ENCODE measurements at regions not wholly inside any gene's neighbourhood (a gene's known extent, or its start where the extent isn't known, plus 50 kb on each side); places are given as distances from the start of the nearest gene placed in this dataset.

GRCh38 chr2:150146879-150147278 lies 340.6 kb downstream of the RND3 start:
- Histone ChIP-seq H3K27ac (ENCODE audit: low read depth, low read length, poor library complexity, severe bottlenecking) (no peak overlapping the region), H3K79me2 (ENCODE audit: insufficient read depth, low read length) (no peaks in the 10 kb centered on the region), H4K20me1 (ENCODE audit: insufficient read depth, low read length) (no peaks in the 10 kb centered on the region), H3F3A (ENCODE audit: insufficient read depth, low read length) (no peaks in the 10 kb centered on the region), H3K4me3 (ENCODE audit: low read depth, low read length, poor library complexity, severe bottlenecking) (no peak overlapping the region), H3K4me2 (ENCODE audit: low read length) (no peak overlapping the region), H3K9me3 (ENCODE audit: low read length) (no peaks in the 10 kb centered on the region), H3K36me3 (ENCODE audit: insufficient read depth, low read length) (no peaks in the 10 kb centered on the region), H3K27me3 (ENCODE audit: insufficient read depth, low read length) (no peaks in the 10 kb centered on the region), H3K9me2 (ENCODE audit: low read depth, low read length) (no peaks in the 10 kb centered on the region), H2AFZ (ENCODE audit: low read length) (no peak overlapping the region), H3K9ac (ENCODE audit: low read length) (no peak overlapping the region), H3K4me1 (ENCODE audit: insufficient read depth, low read length, severe bottlenecking) (no peaks in the 10 kb centered on the region)
- no peak for TF ChIP-seq EZH2 (IDR thresholded peaks at IDR 0.05; ENCODE audit: borderline replicate concordance, low read length)
- no peak for TF ChIP-seq CTCF (IDR thresholded peaks at IDR 0.05; ENCODE audit: low read length)

GRCh38 chr2:150145299-150145692 lies 342.2 kb downstream of the RND3 start:
- no peak for TF ChIP-seq EZH2 (IDR thresholded peaks at IDR 0.05; ENCODE audit: borderline replicate concordance, low read length)
- no peak for TF ChIP-seq CTCF (IDR thresholded peaks at IDR 0.05; ENCODE audit: low read length)
- H3K79me2 ChIP-seq (ENCODE audit: insufficient read depth, low read length) = no peaks in the 10 kb centered on the region

GRCh38 chr2:150144546-150145298 lies 342.7 kb downstream of the RND3 start:
- H3K9me2 ChIP-seq (ENCODE audit: low read depth, low read length) = no peaks in the 10 kb centered on the region
- no peaks in the 10 kb centered on the region for H3K4me1 ChIP-seq (ENCODE audit: insufficient read depth, low read length, severe bottlenecking)
- H3K79me2 ChIP-seq (ENCODE audit: insufficient read depth, low read length) = no peaks in the 10 kb centered on the region
- H3F3A ChIP-seq (ENCODE audit: insufficient read depth, low read length) = no peaks in the 10 kb centered on the region
- no peak overlapping the region for H3K9ac ChIP-seq (ENCODE audit: low read length)
- H3K36me3 ChIP-seq (ENCODE audit: insufficient read depth, low read length) = no peaks in the 10 kb centered on the region
- H4K20me1 ChIP-seq (ENCODE audit: insufficient read depth, low read length) = no peaks in the 10 kb centered on the region
- H3K4me3 ChIP-seq (ENCODE audit: low read depth, low read length, poor library complexity, severe bottlenecking) = no peak overlapping the region
- no peak overlapping the region for H3K27ac ChIP-seq (ENCODE audit: low read depth, low read length, poor library complexity, severe bottlenecking)
- H3K9me3 ChIP-seq (ENCODE audit: low read length) = no peaks in the 10 kb centered on the region
- H3K4me2 ChIP-seq (ENCODE audit: low read length) = no peak overlapping the region
- no peak for TF ChIP-seq EZH2 (IDR thresholded peaks at IDR 0.05; ENCODE audit: borderline replicate concordance, low read length)
- no peak for TF ChIP-seq CTCF (IDR thresholded peaks at IDR 0.05; ENCODE audit: low read length)
- no peaks in the 10 kb centered on the region for H3K27me3 ChIP-seq (ENCODE audit: insufficient read depth, low read length)
- H2AFZ ChIP-seq (ENCODE audit: low read length) = no peak overlapping the region

More at GRCh38 chr2:150145299-150145692, 342.2 kb downstream of the RND3 start:
- Histone ChIP-seq H3F3A (ENCODE audit: insufficient read depth, low read length) (no peaks in the 10 kb centered on the region), H3K9me3 (ENCODE audit: low read length) (no peaks in the 10 kb centered on the region), H3K27ac (ENCODE audit: low read depth, low read length, poor library complexity, severe bottlenecking) (no peak overlapping the region), H4K20me1 (ENCODE audit: insufficient read depth, low read length) (no peaks in the 10 kb centered on the region), H3K36me3 (ENCODE audit: insufficient read depth, low read length) (no peaks in the 10 kb centered on the region), H3K9ac (ENCODE audit: low read length) (no peak overlapping the region), H3K9me2 (ENCODE audit: low read depth, low read length) (no peaks in the 10 kb centered on the region), H3K4me1 (ENCODE audit: insufficient read depth, low read length, severe bottlenecking) (no peaks in the 10 kb centered on the region), H2AFZ (ENCODE audit: low read length) (no peak overlapping the region), H3K4me2 (ENCODE audit: low read length) (no peak overlapping the region), H3K4me3 (ENCODE audit: low read depth, low read length, poor library complexity, severe bottlenecking) (no peak overlapping the region), H3K27me3 (ENCODE audit: insufficient read depth, low read length) (no peaks in the 10 kb centered on the region)
